HEK293T (cell line): ENCODE measurements at regions not wholly inside any gene's neighbourhood (a gene's known extent, or its start where the extent isn't known, plus 50 kb on each side); places are given as distances from the start of the nearest gene placed in this dataset.

Experiments used
- CTCF ChIA-PET: fragments of 350-600 bp; formaldehyde crosslinking; extraction: SDS; loops from one replicate; lab custom pipeline; 2021; ENCODE audit warnings: antibody characterized with exemption, inconsistent platforms; lab: Yijun Ruan, JAX
- POLR2A ChIA-PET: fragments of 350-600 bp; formaldehyde crosslinking; extraction: SDS; loops from one replicate; lab custom pipeline; 2020; ENCODE audit warnings: antibody characterized with exemption, inconsistent platforms; lab: Yijun Ruan, JAX
- DNase-seq: peaks from one replicate; pipeline ENCODE4 v3.0.0; 2012; ENCODE audit warnings: mixed read lengths; ENCODE audit errors: extremely low spot score
- ARNT ChIP-seq: fragments of 450-650 bp; IDR thresholded peaks from 2 replicates; pipeline ENCODE4 v1.6.1; 2017; ENCODE audit warnings: mild to moderate bottlenecking
- BHLHE40 ChIP-seq: fragments of 450-650 bp; IDR thresholded peaks from 2 replicates; pipeline ENCODE4 v1.6.1; 2016; ENCODE audit warnings: mild to moderate bottlenecking, moderate library complexity, borderline replicate concordance
- CTBP1 ChIP-seq: fragments of 450-650 bp; IDR thresholded peaks from 2 replicates; pipeline ENCODE4 v1.6.1; 2016; ENCODE audit warnings: borderline replicate concordance
- ELF4 ChIP-seq: fragments of 450-650 bp; IDR thresholded peaks from 2 replicates; pipeline ENCODE4 v1.6.1; 2017; ENCODE audit warnings: antibody characterized with exemption
- FOXA1 ChIP-seq: fragments of 450-650 bp; IDR thresholded peaks from 2 replicates; pipeline ENCODE4 v1.6.1; 2016; ENCODE audit warnings: mild to moderate bottlenecking
- FOXK2 ChIP-seq: fragments of 450-650 bp; IDR thresholded peaks from 2 replicates; pipeline ENCODE4 v1.6.1; 2016; ENCODE audit warnings: mild to moderate bottlenecking
- FOXM1 ChIP-seq: fragments of 450-650 bp; IDR thresholded peaks from 2 replicates; pipeline ENCODE4 v1.6.1; 2017; ENCODE audit warnings: mild to moderate bottlenecking, borderline replicate concordance
- HDGF ChIP-seq: fragments of 450-650 bp; IDR thresholded peaks from 2 replicates; pipeline ENCODE4 v1.6.1; 2017; ENCODE audit warnings: antibody characterized with exemption, borderline replicate concordance
- L3MBTL2 ChIP-seq: fragments of 450-650 bp; conservative IDR thresholded peaks from 2 replicates; pipeline ENCODE4 v1.6.1; 2016; ENCODE audit warnings: mild to moderate bottlenecking
- LEF1 ChIP-seq: fragments of 450-650 bp; IDR thresholded peaks from 2 replicates; pipeline ENCODE4 v1.6.1; 2017; ENCODE audit warnings: mild to moderate bottlenecking, borderline replicate concordance
- NFRKB ChIP-seq: fragments of 450-650 bp; IDR thresholded peaks from 2 replicates; pipeline ENCODE4 v1.6.1; 2016; ENCODE audit warnings: mild to moderate bottlenecking, moderate library complexity
- PKNOX1 ChIP-seq: fragments of 450-650 bp; IDR thresholded peaks from 2 replicates; pipeline ENCODE4 v1.6.1; 2016
- SP1 ChIP-seq: fragments of 450-650 bp; IDR thresholded peaks from 2 replicates; pipeline ENCODE4 v1.6.1; 2017
- SUZ12 ChIP-seq: fragments of 450-650 bp; IDR thresholded peaks from 2 replicates; pipeline ENCODE4 v1.6.1; 2016; ENCODE audit warnings: mild to moderate bottlenecking
- TARDBP ChIP-seq: fragments of 450-650 bp; IDR thresholded peaks from 2 replicates; pipeline ENCODE4 v1.6.1; 2016
- ZNF384 ChIP-seq: fragments of 450-650 bp; IDR thresholded peaks from 2 replicates; pipeline ENCODE4 v1.6.1; 2016

DNA sequence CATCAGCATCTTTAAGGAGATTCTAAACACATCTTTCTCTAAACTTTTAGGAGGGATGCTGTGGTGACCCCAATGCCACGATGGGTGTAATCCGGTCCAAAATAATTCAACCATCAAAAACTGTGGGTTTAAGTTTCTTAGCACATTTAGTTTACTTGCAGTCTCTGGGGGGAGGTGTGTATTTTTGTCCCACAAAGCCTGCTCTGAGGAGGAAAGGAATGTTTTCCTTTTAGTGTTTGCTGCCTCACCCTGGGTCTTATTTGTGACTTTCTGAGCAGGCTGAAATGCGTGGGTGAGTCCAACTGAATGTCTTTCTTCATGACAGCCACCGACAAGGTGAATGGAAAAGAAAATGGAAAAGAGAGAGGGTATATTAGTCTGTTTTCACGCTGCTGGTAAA is 1324.7 kb downstream of the AACS start:
- TF ChIP-seq LEF1 (no peak), CTBP1 (no peak), TARDBP (no peak), PKNOX1 (no peak), ZNF384 (no peak), FOXA1 (no peak)
- CTCF ChIA-PET: no interaction called here
- no peak for DNase-seq
- POLR2A ChIA-PET: no interaction called here

DNA sequence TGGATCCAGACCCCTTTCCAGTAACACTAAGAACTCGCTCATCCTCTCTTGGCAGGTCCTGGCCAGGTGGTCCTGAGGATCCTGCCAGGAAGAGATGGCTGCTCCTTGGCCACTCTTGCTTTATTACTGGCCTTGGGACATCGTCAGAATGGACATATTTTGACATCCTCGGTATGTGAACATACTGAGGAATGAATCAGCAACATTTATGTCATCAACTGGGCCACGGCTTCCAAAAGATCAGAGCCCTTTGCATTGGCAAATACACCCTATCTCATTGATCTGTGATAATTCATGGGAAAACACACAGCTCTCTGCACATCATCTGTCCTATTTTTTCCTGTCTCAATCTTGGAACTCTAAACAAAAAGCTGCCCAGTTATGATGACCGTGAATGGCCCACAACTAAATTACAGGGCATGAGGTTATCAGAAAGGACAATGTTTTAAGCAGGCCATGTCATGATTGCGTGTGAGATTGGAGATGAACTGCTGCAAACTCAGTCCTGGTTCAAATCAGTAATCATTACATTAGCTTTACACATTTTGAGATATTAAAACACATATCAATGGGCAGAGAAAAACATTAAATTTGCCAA is 1325.8 kb downstream of the AACS start:
- no peak for TF ChIP-seq ZNF384
- no peak for TF ChIP-seq HDGF
- TF ChIP-seq BHLHE40: no peak
- no peak for TF ChIP-seq SP1
- TF ChIP-seq CTBP1: no peak
- TF ChIP-seq L3MBTL2: no peak
- no peak for TF ChIP-seq FOXK2
- TF ChIP-seq LEF1: no peak
- TF ChIP-seq FOXM1: no peak
- no peak for TF ChIP-seq TARDBP
- no peak for TF ChIP-seq PKNOX1
- POLR2A ChIA-PET: no interaction called here
- CTCF ChIA-PET: no interaction called here
- DNase-seq: no peak

DNA sequence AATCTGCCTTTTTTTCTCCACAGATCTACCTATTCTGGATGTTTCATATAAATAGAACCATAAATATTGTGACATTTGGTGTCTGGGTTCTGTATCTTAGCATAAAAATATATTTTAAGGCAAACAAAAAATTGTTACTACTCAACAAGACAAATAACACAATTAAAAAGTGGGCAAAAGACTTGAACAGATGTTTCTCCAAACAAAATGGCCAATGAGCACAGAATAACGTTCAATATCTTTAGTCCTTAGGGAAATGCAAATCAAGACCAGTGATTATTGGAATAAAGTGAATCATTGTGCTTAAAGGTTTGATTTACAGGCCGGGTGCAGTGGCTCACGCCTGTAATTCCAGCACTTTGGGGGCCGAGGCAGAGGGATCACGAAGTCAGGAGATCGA is 1331.3 kb downstream of the AACS start:
- POLR2A ChIA-PET: no interaction called here
- CTCF ChIA-PET: no interaction called here
- TF ChIP-seq FOXK2: no peak
- no peak for TF ChIP-seq BHLHE40
- TF ChIP-seq CTBP1: no peak
- TF ChIP-seq LEF1: no peak
- TF ChIP-seq SP1: no peak
- TF ChIP-seq TARDBP: no peak
- TF ChIP-seq NFRKB: no peak
- TF ChIP-seq ARNT: no peak
- TF ChIP-seq ELF4: no peak
- no peak for TF ChIP-seq FOXM1
- TF ChIP-seq SUZ12: no peak
- no peak for TF ChIP-seq FOXA1
- TF ChIP-seq PKNOX1: no peak
- TF ChIP-seq L3MBTL2: no peak
- TF ChIP-seq HDGF: no peak
- TF ChIP-seq ZNF384: no peak
- DNase-seq: no peak

- TF ChIP-seq CTBP1: no peak
- ChIA-PET CTCF (no interaction called here), POLR2A (no interaction called here)
- DNase-seq: no peak
Measured at GRCh38 chr12:126397071-126397581, 1331.9 kb downstream of the AACS start.

DNA sequence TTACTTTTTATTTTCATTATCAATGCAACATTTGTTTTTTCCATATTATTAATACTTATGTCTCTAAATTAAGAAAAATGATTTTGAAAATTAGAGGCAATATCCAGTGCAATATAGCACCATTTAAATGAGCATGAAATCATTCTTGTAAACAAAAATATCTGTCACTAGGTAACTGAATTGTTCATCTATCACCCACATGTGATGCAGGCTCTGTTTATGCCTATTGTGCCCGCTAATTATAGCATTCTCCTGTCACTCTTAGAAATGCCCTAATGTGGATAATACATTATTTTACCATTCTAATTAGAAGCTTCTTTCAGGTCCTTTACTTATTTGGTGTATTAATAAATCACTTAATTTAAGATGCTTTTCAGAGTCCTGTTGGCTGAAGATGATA is 1332.4 kb downstream of the AACS start:
- DNase-seq: no peak
- ChIA-PET CTCF (no interaction called here), POLR2A (no interaction called here)
- TF ChIP-seq L3MBTL2 (no peak), ELF4 (no peak), NFRKB (no peak), LEF1 (no peak), ZNF384 (no peak), SP1 (no peak), PKNOX1 (no peak), TARDBP (no peak), SUZ12 (no peak), FOXM1 (no peak), HDGF (no peak), FOXA1 (no peak), BHLHE40 (no peak), FOXK2 (no peak), ARNT (no peak), CTBP1 (no peak)

- CTCF ChIA-PET: no interaction called here
Measured at GRCh38 chr12:126400831-126401230, 1335.6 kb downstream of the AACS start.

More at GRCh38 chr12:126400831-126401230, 1335.6 kb downstream of the AACS start:
- POLR2A ChIA-PET: no interaction called here
- TF ChIP-seq NFRKB (no peak), FOXA1 (no peak), TARDBP (no peak), HDGF (no peak)
- DNase-seq: no peak
